Right hindlimb (tissue), 1 donor: ENCODE measurements at regions not wholly inside any gene's neighbourhood (a gene's known extent, or its start where the extent isn't known, plus 50 kb on each side); places are given as distances from the start of the nearest gene placed in this dataset.
"Not testable (repeated sequence)": the region's sequence is repeated elsewhere in the genome, so short reads cannot be mapped to it uniquely, and the experiment has no call there.

Experiments
- DNase-seq: peaks from one replicate; pipeline ENCODE4 v3.0.0-alpha.2; 2018

DNA sequence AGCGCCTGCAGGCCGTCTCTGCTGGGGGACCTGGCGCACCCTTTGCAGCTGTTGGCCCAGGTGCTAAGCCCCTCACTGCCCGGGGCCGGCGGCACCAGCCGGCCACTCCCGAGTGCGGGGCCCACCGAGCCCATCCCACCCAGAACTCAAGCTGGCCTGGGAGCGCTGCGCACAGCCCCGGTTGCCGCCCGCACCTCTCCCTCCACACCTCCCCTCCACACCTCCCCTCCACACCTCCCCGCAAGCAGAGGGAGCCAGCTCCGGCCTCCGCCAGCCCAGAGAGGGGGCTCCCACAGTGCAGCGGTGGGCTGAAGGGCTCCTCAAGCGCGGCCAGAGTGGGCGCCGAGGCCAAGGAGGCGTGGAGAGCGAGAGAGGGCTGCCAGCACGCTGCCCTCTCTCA is 177.8 kb upstream of the KAZN start:
- DNase-seq = no peak

DNA sequence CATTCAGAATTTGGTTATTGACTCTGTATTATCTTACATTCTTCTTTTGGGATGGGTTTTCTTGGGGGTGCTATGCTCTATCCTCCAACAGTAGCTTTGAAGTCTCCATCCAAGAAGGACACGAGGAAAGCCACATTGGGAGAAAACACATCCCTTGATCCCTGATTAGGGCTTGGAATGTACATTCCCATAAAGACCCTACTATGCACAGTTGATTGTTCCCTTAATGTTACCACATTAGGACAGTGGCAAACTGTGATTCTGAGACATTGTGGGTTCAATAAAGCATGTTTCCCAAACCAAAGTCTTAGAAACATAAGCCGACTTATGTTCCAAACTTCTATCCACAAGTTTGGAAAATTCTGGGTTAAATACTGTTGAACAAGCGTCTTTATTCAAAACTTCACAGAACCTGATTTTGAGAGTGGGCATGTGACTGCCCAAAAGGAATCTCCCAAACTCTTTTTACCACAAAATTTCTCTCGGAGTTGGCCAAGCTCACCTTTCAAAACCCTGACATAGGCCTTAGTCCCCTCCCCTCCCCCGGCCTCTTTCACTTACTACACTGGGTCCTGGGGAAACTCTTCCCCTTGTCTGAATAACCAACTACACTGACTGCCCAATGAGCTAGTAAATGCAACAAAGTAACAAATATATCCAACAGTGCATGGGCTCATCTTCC is 177.0 kb upstream of the KAZN start:
- DNase-seq = no peak

GRCh38 chr1:14421977-14422609 is 176.4 kb upstream of the KAZN start:
- no peak for DNase-seq

GRCh38 chr1:14424325-14425002 is 174.0 kb upstream of the KAZN start:
- no peak for DNase-seq

- no peak for DNase-seq
These were observed 171.6 kb upstream of the KAZN start for GRCh38 chr1:14426854-14427253.

- DNase-seq = no peak
These were observed 168.9 kb upstream of the KAZN start for GRCh38 chr1:14429577-14429976.

GRCh38 chr1:14432728-14433127 is 165.8 kb upstream of the KAZN start:
- DNase-seq = not testable (repeated sequence)

GRCh38 chr1:14435368-14436023 is 163.0 kb upstream of the KAZN start:
- no peak for DNase-seq

- DNase-seq = no peak
These were observed 161.0 kb upstream of the KAZN start for GRCh38 chr1:14437417-14437918.

DNA sequence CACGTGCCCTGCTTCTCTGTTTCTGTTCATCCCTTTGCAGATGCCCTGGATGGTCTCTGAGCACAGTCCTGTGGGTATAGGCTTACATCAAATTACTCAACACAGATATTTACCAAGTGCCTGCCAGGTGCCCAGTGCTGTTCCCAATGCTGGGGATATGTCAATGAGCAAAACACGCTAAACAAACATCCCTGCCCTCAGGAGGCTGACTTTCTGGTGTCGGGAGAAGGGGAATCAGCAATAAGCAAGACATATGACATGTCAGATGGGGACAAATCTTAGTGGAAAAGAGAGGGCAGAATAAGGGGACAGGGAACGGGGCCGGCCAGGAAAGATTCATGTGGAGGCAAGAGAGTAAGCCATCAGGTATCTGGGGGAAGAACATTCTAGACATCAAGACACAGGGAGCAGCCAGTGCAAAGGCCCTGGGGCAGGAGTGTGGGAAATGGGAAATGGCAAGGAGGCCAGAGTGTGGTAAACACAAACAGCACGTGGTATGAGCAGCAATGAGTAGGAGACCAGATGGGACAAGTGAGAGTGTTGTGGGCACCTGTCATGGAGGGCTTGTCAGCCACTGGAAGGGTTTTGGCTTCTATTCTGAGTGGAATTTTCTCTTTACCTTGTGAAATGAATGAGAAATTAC is 160.2 kb upstream of the KAZN start:
- DNase-seq = no peak

GRCh38 chr1:14439015-14439414 is 159.5 kb upstream of the KAZN start:
- DNase-seq = no peak

GRCh38 chr1:14440166-14440565 is 158.3 kb upstream of the KAZN start:
- DNase-seq = no peak

DNA sequence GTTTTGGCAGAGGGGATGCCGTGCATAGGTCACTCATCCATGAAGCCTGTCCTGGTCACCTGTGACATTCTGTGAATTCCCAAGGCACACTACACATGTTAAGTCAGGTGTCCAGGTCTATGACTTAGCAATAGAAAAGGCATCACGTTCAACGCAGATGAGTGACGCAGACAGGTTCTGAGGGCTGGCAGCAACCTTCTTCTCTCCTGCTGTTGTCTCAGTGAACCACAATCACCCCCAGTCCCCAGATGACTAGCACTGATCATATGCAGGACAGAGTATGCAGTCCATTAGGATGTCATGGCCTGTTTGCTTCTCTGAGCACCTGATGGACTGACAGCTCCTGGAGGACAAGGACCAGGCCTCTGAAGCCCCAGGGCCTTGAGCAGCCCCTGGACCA is 157.8 kb upstream of the KAZN start:
- DNase-seq = no peak

DNA sequence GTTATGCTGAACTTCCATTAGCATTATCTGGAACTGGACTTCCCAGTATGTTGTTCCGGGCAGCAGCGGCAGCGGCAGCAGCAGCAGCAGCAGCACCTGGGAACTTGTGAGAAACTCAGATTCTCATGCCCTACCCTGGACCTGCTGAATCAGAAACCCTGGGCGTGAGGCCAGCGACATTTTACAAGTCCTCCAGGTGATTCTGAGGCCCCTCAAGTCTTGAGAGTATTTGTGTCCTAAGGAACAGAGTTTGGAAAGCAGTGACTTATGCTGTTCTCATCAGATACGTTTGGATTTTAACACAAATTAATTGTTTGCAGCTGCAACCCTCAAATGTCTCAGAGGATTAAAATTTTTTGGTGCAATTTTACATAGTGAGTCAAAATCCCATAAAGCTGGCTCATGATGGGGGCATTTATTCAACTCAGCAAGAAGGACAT is 157.2 kb upstream of the KAZN start:
- DNase-seq = peak; percentile 25

- no peak for DNase-seq
These were observed 155.8 kb upstream of the KAZN start for GRCh38 chr1:14442669-14443068.

DNA sequence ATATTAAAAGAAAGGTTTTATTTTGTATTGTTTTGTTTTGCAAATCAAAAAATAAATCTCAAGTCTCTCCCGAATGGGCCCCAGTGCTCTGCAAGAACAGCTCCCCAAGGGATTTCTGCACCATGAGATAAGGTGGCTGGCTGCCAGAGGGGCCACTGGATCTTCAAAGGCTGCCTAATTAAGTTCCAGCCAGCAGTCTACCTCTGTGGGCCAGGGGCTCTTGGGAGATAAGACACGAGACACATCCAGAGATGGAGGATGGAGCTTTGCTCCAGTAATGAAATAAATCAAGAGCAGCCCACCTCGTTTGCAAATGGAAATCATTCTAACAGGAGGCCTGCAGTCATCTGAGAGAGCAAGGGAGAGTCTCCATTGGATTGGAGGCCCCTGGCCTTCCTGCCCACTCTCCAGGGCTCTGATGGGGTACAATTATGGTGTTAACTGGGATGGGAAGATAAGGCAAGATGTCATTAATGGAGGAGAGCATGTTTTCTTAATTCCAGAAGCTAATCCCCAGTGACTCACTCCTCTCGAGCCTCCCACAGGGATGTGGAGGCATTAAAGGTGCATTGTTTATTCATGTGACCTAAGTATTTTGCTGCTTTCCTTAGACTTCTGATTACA is 155.2 kb upstream of the KAZN start:
- no peak for DNase-seq

DNA sequence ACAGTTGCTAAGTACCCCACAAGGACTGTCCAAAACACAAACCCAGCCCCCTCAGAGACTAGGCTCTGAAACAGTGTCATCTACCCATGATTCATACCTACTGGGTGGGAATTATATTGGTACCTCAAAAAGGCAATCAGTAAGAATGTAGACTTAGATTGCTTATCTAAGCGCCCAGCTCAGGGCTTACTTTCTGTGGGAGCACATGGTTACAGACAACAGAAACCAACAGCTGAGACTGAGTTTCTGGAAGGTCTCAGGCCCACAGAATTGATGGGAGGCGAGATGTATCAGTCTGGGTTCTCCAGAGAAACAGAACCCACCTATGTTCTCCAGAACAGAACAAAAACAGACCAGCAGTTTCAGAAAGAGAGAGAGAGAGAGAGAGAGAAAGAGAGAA is 147.3 kb upstream of the KAZN start:
- DNase-seq = no peak

DNA sequence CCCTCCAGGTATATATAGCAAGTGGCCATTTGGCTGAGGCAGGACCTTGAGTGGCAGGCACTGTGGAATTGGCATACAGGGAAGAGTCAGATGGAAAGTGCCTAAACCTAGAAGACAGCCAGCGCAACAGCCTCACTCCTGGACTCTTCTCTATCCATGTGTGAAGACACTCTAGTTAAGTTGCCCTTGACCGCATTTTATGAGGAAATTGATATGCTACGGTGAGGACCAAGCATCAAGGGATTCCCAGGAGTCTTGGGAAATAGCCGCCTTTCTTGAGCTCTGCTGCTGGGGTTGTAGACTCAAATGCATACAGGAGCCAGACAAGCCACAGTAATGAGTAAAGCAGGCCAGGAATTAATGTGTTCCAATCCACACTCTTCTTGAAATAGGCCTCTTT is 145.9 kb upstream of the KAZN start:
- DNase-seq = no peak

DNA sequence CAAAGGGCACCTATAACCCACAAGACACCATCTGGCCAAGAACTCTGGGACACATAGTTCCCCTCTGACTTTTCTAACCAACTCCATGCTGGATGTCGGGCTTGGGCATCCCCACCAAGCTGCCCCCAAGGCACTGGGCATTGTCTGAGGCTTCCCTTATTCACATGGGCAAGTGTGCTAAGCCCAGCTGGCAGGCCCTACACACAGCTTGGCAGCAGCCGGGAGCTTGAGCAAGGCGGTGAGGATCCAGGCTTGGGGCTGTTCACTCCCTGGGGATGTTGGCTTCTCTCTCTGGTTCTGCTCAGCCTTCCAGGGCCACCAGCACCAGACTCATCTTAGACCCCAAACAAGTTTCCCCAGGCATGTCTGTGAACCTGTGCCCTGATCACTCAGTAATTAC is 138.3 kb upstream of the KAZN start:
- DNase-seq = no peak

DNA sequence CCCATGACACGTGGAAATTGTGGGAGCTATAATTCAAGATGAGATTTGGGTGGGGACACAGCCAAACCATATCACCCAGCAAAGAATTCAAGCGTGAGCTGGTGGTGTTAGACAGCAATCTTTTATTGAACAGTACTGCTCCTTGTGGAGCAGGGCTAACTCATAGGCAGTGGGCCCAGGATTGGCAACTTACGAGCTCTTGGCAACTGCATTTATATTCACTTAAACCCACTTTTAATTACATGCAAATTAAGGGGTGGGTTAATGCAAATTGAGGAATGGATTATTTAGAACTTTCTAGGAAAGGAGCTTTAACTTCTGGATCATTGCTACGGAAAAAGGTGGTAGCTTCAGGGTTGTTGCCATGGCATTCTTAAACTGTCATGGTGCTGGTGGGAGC is 135.6 kb upstream of the KAZN start:
- no peak for DNase-seq

DNA sequence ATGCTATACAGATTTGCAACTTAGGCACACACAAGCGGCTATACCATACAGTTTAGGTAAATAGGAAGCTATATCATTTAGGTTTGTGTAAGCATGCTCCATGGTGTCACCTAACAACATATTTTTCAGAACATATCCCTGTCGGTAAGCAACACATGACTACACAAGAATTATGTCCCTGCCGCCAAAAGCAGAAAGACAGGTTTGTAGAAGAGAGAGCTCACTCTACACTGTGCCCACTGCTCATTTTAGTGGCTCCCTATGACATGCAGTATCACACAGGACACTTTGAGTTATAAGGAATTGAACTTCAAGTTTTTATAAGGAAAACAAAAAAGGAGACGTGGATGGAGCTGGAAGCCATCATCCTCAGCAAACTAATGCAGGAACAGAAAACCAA is 132.5 kb upstream of the KAZN start:
- no peak for DNase-seq

- DNase-seq = no peak
These were observed 131.4 kb upstream of the KAZN start for GRCh38 chr1:14467112-14467511.

GRCh38 chr1:14468751-14469150 is 129.7 kb upstream of the KAZN start:
- no peak for DNase-seq
